ENCODE measurements at regions not wholly inside any gene's neighbourhood (a gene's known extent, or its start where the extent isn't known, plus 50 kb on each side); places are given as distances from the start of the nearest gene placed in this dataset.

GRCh38 chr6:124882579-124883393 is 79.5 kb upstream of the RNF217 start:
- Histone ChIP-seq H3K4me3 (ENCODE audit: control extremely low read depth in 1 of 5, extremely low read depth in 1 of 5, insufficient read depth in 1 of 5, low read depth in 2 of 5, low read length in 4 of 5) (no peak overlapping the region), H3K27ac (ENCODE audit: low read length in 2 of 2) (no peak overlapping the region), H3K36me3 (replicated peaks in 1 of 2; ENCODE audit: control extremely low read depth in 1 of 2, control insufficient read depth in 1 of 2, extremely low read depth in 1 of 2, insufficient read depth in 2 of 2, low read length in 1 of 2) (no peaks in the 10 kb centered on the region), H3K27me3 (replicated peaks in 1 of 4; ENCODE audit: control extremely low read depth in 1 of 4, control insufficient read depth in 3 of 4, insufficient read depth in 4 of 4, low read length in 3 of 4) (no peaks in the 10 kb centered on the region), H3K4me1 (ENCODE audit: control insufficient read depth in 2 of 2, insufficient read depth in 2 of 2, low read length in 2 of 2) (no peaks in the 10 kb centered on the region), H3K9ac (ENCODE audit: low read length) (no peak overlapping the region), H4K20me1 (ENCODE audit: control insufficient read depth, insufficient read depth, low read length, poor library complexity, severe bottlenecking) (no peaks in the 10 kb centered on the region), H2AFZ (ENCODE audit: insufficient read depth, low read depth, low read length, poor library complexity, severe bottlenecking) (no peak overlapping the region), H3K4me2 (replicated peaks; ENCODE audit: low read depth, low read length, poor library complexity, severe bottlenecking) (no peak overlapping the region), H3K79me2 (ENCODE audit: control insufficient read depth, insufficient read depth, low read length) (no peaks in the 10 kb centered on the region), H3K9me3 (ENCODE audit: control extremely low read depth in 1 of 3, control insufficient read depth in 2 of 3, insufficient read depth in 1 of 3, low read length in 2 of 3) (peaks cover 0 to 9% (median 0%) of the 10 kb centered on the region in 3 donors)
- no peak overlapping the region for H3K4me3 Mint-ChIP-seq
- DNase-seq, result no peak
- ChIA-PET CTCF (no interaction called here), POLR2A (no interaction called here)
- WGBS (ENCODE audit: insufficient coverage), result no CpG with 5 or more reads among the region's 4 CpGs
- intact Hi-C loops (cut with micrococcal nuclease), result no loop called here
- no peak for TF ChIP-seq CTCF (IDR thresholded peaks at IDR 0.05)
- no peak for TF ChIP-seq EZH2 (IDR thresholded peaks at IDR 0.05; ENCODE audit: borderline replicate concordance, insufficient read depth, low read depth, low read length, poor library complexity, severe bottlenecking)
- no peak for ATAC-seq (ENCODE audit: low read depth)
- no peak overlapping the region for H3K27ac Mint-ChIP-seq
- H3K9me3 Mint-ChIP-seq (ENCODE audit: insufficient read depth), result no peaks in the 10 kb centered on the region
- no peaks in the 10 kb centered on the region for H3K27me3 Mint-ChIP-seq
- peaks cover 6% of the 10 kb centered on the region for H3K4me1 Mint-ChIP-seq

- no CpG with 5 or more reads among the region's 2 CpGs for WGBS (ENCODE audit: insufficient coverage)
- Histone ChIP-seq H4K20me1 (ENCODE audit: control insufficient read depth, insufficient read depth, low read length, poor library complexity, severe bottlenecking) (no peaks in the 10 kb centered on the region), H3K4me1 (ENCODE audit: control insufficient read depth in 2 of 2, insufficient read depth in 2 of 2, low read length in 2 of 2) (no peaks in the 10 kb centered on the region), H3K4me2 (replicated peaks; ENCODE audit: low read depth, low read length, poor library complexity, severe bottlenecking) (no peak overlapping the region), H3K36me3 (replicated peaks in 1 of 2; ENCODE audit: control extremely low read depth in 1 of 2, control insufficient read depth in 1 of 2, extremely low read depth in 1 of 2, insufficient read depth in 2 of 2, low read length in 1 of 2) (no peaks in the 10 kb centered on the region), H3K4me3 (ENCODE audit: control extremely low read depth in 1 of 5, extremely low read depth in 1 of 5, insufficient read depth in 1 of 5, low read depth in 2 of 5, low read length in 4 of 5) (no peak overlapping the region), H3K9me3 (ENCODE audit: control extremely low read depth in 1 of 3, control insufficient read depth in 2 of 3, insufficient read depth in 1 of 3, low read length in 2 of 3) (no peaks in the 10 kb centered on the region), H3K79me2 (ENCODE audit: control insufficient read depth, insufficient read depth, low read length) (no peaks in the 10 kb centered on the region), H3K27ac (ENCODE audit: low read length in 2 of 2) (no peak overlapping the region), H2AFZ (ENCODE audit: insufficient read depth, low read depth, low read length, poor library complexity, severe bottlenecking) (no peak overlapping the region), H3K27me3 (replicated peaks in 1 of 4; ENCODE audit: control extremely low read depth in 1 of 4, control insufficient read depth in 3 of 4, insufficient read depth in 4 of 4, low read length in 3 of 4) (no peaks in the 10 kb centered on the region), H3K9ac (ENCODE audit: low read length) (no peak overlapping the region)
- Mint-ChIP-seq H3K4me1 (peaks cover 13% of the 10 kb centered on the region), H3K9me3 (ENCODE audit: insufficient read depth) (no peaks in the 10 kb centered on the region), H3K4me3 (no peak overlapping the region), H3K27ac (no peak overlapping the region), H3K27me3 (no peaks in the 10 kb centered on the region)
- ATAC-seq (ENCODE audit: low read depth), result no peak
- ChIA-PET CTCF (no interaction called here), POLR2A (no interaction called here)
- DNase-seq, result no peak
- TF ChIP-seq EZH2 (IDR thresholded peaks at IDR 0.05; ENCODE audit: borderline replicate concordance, insufficient read depth, low read depth, low read length, poor library complexity, severe bottlenecking) (no peak), CTCF (IDR thresholded peaks at IDR 0.05) (no peak)
- intact Hi-C loops (cut with micrococcal nuclease), result no loop called here
Measured at GRCh38 chr6:124885171-124885570, 77.1 kb upstream of the RNF217 start.

Data from B cell (primary cell).